Kidney capillary endothelial cell (primary cell): ENCODE measurements at regions not wholly inside any gene's neighbourhood (a gene's known extent, or its start where the extent isn't known, plus 50 kb on each side); places are given as distances from the start of the nearest gene placed in this dataset.
A peak's percentile ranks its signal among the peaks of the same experiment; 100 is the strongest.
"Not testable (repeated sequence)": the region's sequence is repeated elsewhere in the genome, so short reads cannot be mapped to it uniquely, and the experiment has no call there.

Experiments
- DNase-seq: peaks from one replicate; pipeline ENCODE4 v3.0.0-alpha.2; 2018; ENCODE audit warnings: low spot score

DNA sequence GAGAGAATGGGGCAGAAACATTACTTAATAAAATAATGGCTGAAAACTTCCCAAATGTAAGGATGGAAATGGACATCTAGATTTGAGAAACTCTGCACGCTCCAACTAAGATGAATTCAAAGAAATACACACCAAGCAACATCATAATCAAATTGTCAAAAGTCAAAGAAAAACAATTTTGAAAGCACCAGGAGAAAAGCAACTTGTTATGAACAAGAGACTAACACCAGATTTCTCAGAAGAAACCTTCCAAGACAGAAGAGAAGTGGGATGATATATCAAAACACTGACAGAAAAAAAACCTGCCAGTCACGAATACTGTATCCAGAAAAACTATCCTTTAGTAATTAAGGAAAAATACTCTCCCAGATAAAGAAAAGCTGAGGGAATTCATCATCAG is 208.6 kb upstream of the SAMSN1 start:
- no peak for DNase-seq

GRCh38 chr21:14754259-14754604 is 208.1 kb upstream of the SAMSN1 start:
- DNase-seq = no peak

DNA sequence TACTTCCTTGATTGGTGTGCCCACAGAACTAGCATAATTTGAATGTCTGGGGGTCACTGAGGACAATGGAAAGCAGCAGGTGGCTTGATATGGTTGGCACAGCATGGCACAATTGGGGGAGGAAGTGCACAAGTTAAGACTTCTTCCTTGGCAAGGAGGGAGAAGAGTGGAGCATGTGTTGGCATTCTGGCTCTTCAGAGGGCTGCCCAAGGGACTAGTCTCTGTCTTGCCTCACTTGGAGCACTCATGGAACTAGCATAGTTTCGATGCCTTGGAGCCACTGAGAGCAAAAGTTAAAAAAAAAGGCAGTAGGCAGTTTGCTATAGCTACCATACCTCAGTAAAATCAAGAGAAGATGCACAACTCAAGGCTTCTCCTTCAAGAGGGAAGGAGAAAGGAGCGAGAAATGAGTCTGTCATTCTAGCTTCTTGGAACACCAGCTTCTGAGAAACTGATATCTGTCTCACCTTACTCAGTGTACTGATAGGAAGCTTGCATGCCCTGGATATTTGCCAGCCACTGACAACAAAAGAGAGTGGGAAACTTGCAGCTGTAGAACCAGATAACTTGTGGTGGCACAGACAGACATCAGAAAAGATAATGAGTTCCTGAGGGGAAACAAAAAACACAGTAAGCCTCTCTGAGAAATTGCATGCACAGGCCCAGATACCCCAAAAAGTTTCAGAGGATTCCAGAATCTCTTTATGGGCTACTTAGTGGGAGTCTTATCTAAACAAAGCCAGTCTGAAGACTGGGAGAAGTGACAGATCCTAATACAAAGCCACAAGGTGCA is 207.5 kb upstream of the SAMSN1 start:
- no peak for DNase-seq

- DNase-seq = no peak
These were observed 207.0 kb upstream of the SAMSN1 start for GRCh38 chr21:14753069-14753465.

- no peak for DNase-seq
These were observed 206.3 kb upstream of the SAMSN1 start for GRCh38 chr21:14752345-14752909.

DNA sequence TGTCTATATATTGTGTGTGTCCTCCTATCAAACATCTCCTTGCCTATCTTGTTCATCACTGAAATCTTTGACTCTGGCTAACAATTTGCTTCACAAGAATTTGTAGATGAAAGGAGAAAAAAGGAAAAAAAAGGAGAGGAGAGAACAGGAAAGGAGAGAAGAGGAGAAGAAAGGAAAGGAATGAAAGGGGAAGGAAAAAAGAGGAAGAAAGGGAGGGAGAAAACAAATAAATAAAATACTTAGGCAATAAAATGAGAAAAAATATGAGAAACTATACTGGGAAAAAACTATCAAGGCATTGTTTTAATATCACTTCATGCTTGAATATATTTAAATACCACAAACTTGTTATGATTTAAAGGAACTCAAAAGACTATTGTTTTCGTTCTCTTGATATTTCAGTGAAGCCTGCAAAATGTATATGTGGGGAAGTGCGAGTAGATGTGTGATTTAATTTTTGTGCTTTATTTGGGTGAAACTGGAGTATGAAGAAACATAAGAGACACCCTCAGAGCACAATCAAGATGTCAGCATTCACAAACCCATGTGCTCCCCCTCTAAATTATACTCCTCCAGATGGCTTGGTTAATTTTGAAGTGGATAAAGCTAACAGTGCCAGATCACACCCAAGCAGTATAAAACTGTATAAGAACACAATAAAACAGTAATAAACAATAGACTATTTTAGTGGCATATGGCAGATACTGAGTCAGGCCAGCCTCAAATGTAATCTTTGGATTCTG is 205.7 kb upstream of the SAMSN1 start:
- DNase-seq = no peak

DNA sequence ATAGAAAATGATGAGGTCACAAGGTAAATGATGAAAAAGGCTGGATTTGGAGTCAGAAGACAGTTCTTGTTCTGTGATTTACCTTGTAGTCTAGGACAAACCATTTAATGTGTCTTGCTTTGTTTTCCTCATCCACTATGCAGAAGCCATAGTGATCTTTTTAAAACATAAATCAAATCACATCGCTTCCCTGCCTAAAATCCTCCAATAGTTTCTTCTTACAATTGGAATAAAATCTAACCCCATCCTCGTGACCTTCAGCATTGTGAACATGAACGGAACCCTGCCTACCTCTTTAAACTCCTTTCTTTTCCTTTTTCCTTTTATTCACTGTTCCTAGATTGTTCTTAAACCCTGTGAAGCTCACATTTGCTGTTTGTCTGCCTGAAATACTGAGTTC is 204.9 kb upstream of the SAMSN1 start:
- DNase-seq = no peak

GRCh38 chr21:14750041-14750440 is 203.9 kb upstream of the SAMSN1 start:
- no peak for DNase-seq

- no peak for DNase-seq
These were observed 202.5 kb upstream of the SAMSN1 start for GRCh38 chr21:14748662-14749061.

- no peak for DNase-seq
These were observed 198.3 kb upstream of the SAMSN1 start for GRCh38 chr21:14744368-14744767.

GRCh38 chr21:14742119-14742518 is 196.0 kb upstream of the SAMSN1 start:
- DNase-seq = no peak

GRCh38 chr21:14741256-14741655 is 195.1 kb upstream of the SAMSN1 start:
- no peak for DNase-seq

DNA sequence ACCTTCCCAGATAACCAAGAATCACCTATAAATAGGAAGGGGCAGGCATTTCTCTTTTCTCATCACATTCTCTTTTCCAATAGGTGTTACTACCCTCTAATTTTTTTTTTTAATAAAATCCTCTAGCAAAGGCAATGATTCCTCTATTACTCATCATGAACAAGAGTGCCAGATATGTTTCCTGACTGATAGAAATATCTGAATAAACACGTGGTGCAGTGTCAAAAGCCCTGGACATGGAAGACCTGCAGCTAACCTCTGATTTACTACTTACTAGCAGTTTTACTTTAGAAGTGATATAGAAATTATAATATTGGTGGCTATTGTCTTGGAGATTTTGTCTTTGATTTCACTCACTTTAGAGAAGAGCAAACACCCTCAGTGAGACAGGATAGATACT is 194.6 kb upstream of the SAMSN1 start:
- DNase-seq = no peak

- no peak for DNase-seq
These were observed 194.0 kb upstream of the SAMSN1 start for GRCh38 chr21:14740116-14740515.

GRCh38 chr21:14739590-14739989 is 193.5 kb upstream of the SAMSN1 start:
- no peak for DNase-seq

DNA sequence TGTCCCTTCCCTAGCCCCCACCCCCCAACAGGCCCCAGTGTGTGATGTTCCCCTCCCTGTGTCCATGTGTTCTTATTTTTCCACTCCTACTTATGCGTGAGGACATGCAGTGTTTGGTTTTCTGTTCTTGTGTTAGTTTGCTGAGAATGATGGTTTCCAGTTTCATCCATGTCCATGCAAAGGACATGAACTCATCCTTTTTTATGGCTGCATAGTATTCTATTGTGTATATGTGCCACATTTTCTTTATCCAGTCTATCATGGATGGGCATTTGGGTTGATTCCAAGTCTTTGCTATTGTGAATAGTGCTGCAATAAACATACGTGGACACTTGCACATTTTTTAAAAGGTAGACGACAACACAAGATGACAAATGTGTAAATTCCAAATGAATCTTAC is 192.5 kb upstream of the SAMSN1 start:
- DNase-seq = not testable (repeated sequence)

GRCh38 chr21:14737922-14738321 is 191.8 kb upstream of the SAMSN1 start:
- DNase-seq = peak; percentile 40

DNA sequence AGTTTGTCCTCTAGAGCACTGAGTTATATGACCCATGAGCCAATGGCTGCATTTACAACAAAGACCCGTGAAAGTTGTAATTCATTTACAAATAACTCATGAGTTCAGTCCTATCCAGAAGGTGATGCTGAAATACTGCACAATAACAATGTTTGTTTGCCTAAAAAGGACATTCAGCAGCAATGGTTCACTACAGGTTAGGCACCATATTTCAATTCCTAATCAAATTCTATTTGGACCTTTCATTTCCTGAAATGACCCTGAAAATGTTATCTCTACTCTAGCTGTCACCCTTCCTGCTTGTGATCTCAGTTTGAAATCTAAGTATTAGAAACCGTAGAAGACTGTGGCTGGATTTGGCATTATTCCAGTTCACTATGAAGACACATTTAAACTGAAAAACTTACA is 191.2 kb upstream of the SAMSN1 start:
- no peak for DNase-seq

DNA sequence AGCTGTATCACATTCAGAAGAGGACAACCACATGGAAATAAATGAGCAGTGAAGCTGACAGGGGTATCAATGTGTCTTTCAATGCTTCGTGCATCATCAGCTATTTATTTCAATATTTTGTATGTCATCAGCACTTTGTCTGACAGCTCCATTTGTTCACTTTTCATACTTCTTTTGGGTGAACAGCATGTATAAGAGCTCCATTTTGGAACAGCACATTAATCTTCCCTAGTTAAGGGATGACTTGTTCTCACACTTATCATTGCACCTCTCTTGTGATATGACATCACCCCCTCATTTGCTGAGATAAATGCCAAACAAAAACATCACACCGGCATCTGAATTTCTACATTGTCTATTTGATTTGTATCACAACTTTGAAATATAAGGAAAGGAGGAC is 190.6 kb upstream of the SAMSN1 start:
- no peak for DNase-seq

DNA sequence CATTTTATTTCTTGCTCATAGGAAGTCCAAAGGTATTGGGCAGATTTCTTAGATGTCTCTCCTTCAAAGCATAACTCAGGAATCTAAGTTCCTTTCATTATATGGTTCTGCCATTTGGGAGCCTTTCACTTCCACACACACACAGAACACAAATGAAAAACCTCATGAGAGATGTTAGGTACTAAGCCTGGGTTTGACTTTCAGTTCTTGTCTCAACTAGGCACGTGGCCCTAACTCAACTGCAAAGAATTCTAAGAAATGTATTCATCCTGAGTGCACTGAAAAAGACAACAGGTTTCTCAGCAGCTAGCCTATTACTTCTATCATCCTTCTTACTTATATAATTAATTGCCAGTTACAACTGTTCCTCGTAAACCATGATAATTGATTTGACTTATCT is 190.0 kb upstream of the SAMSN1 start:
- no peak for DNase-seq

GRCh38 chr21:14734833-14735232 is 188.7 kb upstream of the SAMSN1 start:
- no peak for DNase-seq

- no peak for DNase-seq
These were observed 188.1 kb upstream of the SAMSN1 start for GRCh38 chr21:14734191-14734590.

GRCh38 chr21:14725219-14725618 is 179.1 kb upstream of the SAMSN1 start:
- DNase-seq = no peak
